Astrocyte of the cerebellum (primary cell): ENCODE measurements at regions not wholly inside any gene's neighbourhood (a gene's known extent, or its start where the extent isn't known, plus 50 kb on each side); places are given as distances from the start of the nearest gene placed in this dataset.

ENCODE experiments used
- DNase-seq: peaks from one replicate; pipeline ENCODE4 v3.0.0-alpha.2; 2011; ENCODE audit warnings: low read depth
- H3K4me3 ChIP-seq: 2 replicates; pipeline ENCODE4 v1.5.1; 2011; ENCODE audit warnings: mild to moderate bottlenecking, low read depth, low read length, moderate library complexity
- in situ Hi-C: cut with HindIII; loops from 2 replicates; pipeline ENCODE4 v1.10.0; 2017; ENCODE audit warnings: low sequenced_read_pairs
- TF ChIP-seq, protein P1 (sequence below): IDR thresholded peaks from 2 replicates; pipeline ENCODE4 v1.5.1; 2012; ENCODE audit warnings: low read length, low read depth, moderate library complexity, mild to moderate bottlenecking; ENCODE audit errors: missing control alignments

DNA sequence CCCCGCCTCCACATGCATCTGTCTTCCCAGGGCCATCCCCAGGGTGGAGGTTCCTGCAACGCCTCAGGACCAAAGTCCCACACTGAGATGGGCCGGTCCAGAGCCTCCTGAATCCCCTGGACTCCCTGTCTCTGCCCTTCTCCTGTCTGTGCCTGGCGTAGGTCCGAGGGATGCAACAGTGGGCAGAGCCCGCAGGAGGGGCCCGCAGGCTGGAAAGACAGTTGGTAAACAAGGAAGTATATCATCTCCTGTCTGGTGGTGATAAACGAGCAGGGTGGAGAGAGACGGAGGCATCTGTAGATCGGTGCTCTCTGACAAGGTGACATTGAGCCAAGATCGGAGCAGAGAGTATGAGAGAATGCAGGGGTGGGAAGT lies 72.6 kb upstream of the RAB6C start:
- no peak for DNase-seq
- in situ Hi-C loops, result no loop called here
- H3K4me3 ChIP-seq, result no peak overlapping the region
- TF ChIP-seq, protein P1, sequence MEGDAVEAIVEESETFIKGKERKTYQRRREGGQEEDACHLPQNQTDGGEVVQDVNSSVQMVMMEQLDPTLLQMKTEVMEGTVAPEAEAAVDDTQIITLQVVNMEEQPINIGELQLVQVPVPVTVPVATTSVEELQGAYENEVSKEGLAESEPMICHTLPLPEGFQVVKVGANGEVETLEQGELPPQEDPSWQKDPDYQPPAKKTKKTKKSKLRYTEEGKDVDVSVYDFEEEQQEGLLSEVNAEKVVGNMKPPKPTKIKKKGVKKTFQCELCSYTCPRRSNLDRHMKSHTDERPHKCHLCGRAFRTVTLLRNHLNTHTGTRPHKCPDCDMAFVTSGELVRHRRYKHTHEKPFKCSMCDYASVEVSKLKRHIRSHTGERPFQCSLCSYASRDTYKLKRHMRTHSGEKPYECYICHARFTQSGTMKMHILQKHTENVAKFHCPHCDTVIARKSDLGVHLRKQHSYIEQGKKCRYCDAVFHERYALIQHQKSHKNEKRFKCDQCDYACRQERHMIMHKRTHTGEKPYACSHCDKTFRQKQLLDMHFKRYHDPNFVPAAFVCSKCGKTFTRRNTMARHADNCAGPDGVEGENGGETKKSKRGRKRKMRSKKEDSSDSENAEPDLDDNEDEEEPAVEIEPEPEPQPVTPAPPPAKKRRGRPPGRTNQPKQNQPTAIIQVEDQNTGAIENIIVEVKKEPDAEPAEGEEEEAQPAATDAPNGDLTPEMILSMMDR, result no peak

DNA sequence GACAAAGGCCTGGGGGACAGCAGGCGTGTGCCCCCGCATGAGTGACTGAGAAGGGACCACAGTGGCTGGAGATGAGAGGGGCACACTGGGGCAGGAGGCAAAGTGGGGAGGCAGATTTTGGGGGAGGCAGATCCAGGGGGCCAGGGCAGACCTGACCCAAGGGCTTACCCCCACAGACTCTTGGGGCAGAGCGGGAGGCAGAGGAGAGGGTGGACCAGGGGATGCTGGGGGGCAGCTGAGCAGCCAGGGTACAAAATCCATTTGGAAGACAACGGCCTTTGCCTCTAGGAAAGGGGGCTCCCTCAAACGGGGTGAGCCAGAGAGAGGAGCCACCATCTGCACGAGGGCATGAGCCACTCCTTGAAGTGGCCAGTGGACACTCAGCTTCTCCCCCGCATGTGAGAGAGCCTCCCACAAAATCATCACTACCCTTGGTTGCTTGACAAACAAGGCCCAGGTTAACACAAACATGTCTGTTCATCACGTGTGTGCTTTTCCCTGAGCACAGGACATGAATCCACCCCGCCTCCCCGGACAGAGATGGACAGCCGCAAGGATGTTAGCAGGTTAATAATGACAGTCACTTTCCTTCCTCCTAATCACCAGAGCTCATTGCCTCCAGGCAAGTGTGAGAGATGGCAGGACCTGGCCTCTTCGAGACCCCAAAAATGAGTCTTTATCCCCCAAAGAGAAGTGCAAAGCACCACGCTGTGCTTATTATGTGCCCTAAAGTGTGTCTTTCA lies 72.0 kb upstream of the RAB6C start:
- H3K4me3 ChIP-seq, result no peak overlapping the region
- in situ Hi-C loops, result no loop called here
- no peak for DNase-seq
- TF ChIP-seq, protein P1, result no peak

DNA sequence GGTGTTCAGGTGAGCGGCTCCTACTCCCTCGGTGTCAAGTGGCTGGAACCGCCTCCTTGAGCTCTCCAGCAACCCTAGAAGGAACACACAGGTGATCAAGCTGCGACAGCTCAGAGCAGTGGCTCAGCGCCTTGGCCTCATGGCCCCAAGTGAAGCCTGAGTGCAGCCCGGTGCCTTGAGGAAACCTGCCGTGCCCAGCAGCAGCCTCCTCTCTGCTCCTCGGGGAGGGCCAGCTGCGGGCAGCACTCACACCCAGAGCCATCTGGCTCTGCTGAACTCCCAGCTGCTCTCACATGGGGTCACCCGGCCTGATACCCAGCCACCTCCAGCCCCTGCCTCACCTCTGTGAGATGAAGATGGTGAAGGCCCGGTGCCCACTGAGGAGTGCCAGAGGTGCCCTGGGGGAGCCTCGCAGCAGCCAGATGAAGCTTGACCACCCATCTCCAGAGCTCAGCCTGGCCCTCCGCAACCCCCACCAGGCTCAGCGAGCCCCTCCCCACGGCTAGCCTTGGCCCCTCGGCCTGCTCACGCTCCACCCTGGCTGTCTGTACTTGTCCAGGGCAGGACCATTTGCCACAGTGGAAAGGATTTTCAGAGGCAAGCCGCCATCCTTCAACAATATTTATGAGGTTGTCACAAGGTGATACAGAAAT lies 70.6 kb upstream of the RAB6C start:
- TF ChIP-seq, protein P1, result no peak

DNA sequence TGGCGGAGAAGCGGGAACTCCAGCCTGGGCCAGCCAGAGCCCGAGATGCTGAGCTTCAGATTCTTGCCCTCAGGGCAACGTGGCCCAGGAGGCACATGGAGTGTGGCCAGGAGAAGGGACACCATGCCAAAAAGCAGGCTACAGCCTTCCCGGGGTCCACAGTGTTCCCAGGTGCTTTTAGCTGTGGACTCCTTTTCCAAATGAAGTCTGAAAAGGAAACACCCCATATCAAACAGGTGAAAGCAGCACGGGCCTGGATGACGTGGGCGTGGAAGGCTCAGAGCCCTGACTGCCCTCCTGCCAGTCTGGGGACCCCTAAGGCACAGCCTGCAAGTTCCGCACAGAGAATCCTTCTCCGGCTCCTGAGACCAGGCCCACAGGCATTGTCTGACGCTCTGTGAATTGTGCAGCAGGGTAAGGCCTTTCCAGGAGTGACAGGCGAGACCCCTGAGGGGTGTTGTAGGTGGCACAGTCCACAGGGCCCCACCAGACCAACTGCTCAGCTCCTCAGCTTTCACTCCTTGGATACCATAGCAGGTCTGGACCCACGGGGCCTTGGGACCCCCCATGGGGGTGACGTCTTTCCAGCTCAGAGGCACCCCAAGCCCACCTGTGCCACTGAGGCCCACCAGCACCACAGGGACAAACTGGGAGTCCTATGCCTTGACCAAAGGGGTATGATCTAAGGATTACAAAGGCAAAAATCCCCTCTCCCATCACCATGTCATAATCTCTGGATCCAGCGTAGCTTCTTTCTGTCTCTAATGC lies 69.6 kb upstream of the RAB6C start:
- TF ChIP-seq, protein P1, result no peak
- no peak for DNase-seq
- in situ Hi-C loops, result no loop called here
- H3K4me3 ChIP-seq, result no peak overlapping the region

More for the DNA sequence above, 70.6 kb upstream of the RAB6C start:
- no peak for DNase-seq
- in situ Hi-C loops, result no loop called here
- no peak overlapping the region for H3K4me3 ChIP-seq

DNA sequence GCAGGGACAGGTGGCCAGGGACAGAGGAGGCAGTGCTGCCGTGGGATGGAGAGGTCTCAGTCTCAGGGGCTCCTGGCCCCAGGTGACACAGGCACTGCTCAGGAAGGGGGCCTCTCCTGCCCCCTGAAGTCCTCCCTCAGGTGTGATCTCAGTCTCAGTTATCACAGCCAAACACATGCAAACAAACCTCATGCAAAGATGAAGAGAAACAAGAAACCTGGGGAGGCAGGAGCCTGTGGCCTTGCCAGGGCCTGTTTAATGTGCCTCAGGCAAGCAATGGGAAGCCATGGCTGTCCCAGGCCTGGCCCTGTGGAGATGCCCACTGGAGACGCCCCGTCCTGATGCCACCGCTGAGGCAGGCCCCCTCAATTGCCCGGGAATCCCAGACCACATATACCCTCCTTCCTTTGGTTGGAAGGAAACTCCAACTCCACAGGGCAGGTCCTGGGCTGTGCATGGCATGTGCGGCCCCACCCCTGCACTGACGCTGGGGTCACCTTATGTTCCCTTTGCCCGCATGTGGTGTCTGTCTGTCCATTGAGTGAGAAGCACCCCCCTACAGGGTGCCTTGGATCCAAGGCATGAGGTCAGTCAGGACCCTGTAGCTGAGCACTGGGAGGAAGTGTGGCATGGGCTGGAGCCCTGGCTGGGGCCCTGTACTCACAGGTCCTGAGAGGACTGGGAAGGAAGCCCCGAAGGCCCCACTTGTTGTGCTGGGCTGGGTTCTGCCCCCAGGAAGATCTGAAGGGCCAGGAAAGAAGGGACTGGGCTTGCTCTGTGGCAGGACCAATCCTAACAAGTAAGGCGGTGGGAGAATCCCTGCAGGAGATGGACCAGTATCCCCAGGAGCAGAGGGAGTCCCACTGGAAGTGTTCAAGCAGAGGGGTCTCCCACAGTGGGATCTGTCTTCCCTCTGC lies 68.8 kb upstream of the RAB6C start:
- in situ Hi-C loops, result no loop called here
- TF ChIP-seq, protein P1, result no peak

More for the DNA sequence above, 68.8 kb upstream of the RAB6C start:
- DNase-seq, result no peak
- no peak overlapping the region for H3K4me3 ChIP-seq
